Body of pancreas (tissue), 4 donors: ENCODE measurements at regions not wholly inside any gene's neighbourhood (a gene's known extent, or its start where the extent isn't known, plus 50 kb on each side); places are given as distances from the start of the nearest gene placed in this dataset.

Source experiments
- POLR2A ChIP-seq, 3 donors: fragments of 450-650 bp; IDR thresholded peaks; one replicate each; pipeline ENCODE4 v1.6.1; 2016; ENCODE audit warnings: antibody characterized with exemption in 3 of 3, mild to moderate bottlenecking in 2 of 3
- TF ChIP-seq, protein P1 (sequence below), 7 experiments: fragments of 450-650 bp in 4 of 7; fragments of 200-600 bp in 3 of 7; sonication (generic) in 3 of 7; IDR thresholded peaks; one replicate each; pipeline ENCODE4 v1.5.1; 2016 to 2019; ENCODE audit warnings: antibody characterized with exemption in 7 of 7

DNA sequence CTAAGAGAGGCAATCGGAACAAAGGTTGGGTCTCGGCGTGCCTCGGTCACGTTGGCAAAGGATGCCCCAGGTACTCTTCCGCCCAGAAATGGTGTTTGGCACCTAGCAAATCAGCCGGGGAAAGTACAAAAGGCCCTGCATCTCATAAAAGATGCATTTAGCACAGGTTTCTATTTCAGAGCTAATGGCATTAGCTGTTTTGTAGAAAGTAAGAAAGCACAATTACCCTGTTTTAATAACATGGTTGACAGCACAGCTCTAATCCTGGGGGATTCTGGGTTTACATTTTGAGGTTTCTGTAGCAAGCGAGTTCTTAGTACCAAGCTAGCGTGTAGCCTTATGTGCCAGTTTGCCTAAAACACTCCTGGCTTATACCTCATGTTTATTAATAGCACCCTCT, 178.5 kb downstream of the PRDM2 start:
- TF ChIP-seq, protein P1, sequence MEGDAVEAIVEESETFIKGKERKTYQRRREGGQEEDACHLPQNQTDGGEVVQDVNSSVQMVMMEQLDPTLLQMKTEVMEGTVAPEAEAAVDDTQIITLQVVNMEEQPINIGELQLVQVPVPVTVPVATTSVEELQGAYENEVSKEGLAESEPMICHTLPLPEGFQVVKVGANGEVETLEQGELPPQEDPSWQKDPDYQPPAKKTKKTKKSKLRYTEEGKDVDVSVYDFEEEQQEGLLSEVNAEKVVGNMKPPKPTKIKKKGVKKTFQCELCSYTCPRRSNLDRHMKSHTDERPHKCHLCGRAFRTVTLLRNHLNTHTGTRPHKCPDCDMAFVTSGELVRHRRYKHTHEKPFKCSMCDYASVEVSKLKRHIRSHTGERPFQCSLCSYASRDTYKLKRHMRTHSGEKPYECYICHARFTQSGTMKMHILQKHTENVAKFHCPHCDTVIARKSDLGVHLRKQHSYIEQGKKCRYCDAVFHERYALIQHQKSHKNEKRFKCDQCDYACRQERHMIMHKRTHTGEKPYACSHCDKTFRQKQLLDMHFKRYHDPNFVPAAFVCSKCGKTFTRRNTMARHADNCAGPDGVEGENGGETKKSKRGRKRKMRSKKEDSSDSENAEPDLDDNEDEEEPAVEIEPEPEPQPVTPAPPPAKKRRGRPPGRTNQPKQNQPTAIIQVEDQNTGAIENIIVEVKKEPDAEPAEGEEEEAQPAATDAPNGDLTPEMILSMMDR (IDR thresholded peaks at IDR 0.05): no peak
- no peak for TF ChIP-seq POLR2A (IDR thresholded peaks at IDR 0.05)
